Breast epithelium (tissue), 3 donors: ENCODE measurements at regions not wholly inside any gene's neighbourhood (a gene's known extent, or its start where the extent isn't known, plus 50 kb on each side); places are given as distances from the start of the nearest gene placed in this dataset.

Experiments used
- CTCF ChIP-seq, 3 donors: fragments of 450-650 bp; IDR thresholded peaks; one replicate each; pipeline ENCODE4 v1.5.1; 2016 to 2017; ENCODE audit warnings: antibody characterized with exemption in 3 of 3, mild to moderate bottlenecking in 3 of 3, moderate library complexity in 3 of 3
- POLR2A ChIP-seq: fragments of 450-650 bp; IDR thresholded peaks from one replicate; pipeline ENCODE4 v1.6.1; 2016; ENCODE audit warnings: antibody characterized with exemption, mild to moderate bottlenecking, moderate library complexity
- POLR2AphosphoS5 ChIP-seq, 3 donors: sonication (generic); formaldehyde crosslinking; IDR thresholded peaks; one replicate each; pipeline ENCODE4 v1.6.1; 2017; ENCODE audit warnings: antibody characterized with exemption in 3 of 3

GRCh38 chr3:24596626-24597025, 102.0 kb upstream of the THRB start:
- no peak for TF ChIP-seq POLR2A
- TF ChIP-seq CTCF (IDR thresholded peaks at IDR 0.05) = no peak
- no peak for TF ChIP-seq POLR2AphosphoS5 (IDR thresholded peaks at IDR 0.05)
